AG09319 (cell line): ENCODE measurements at regions not wholly inside any gene's neighbourhood (a gene's known extent, or its start where the extent isn't known, plus 50 kb on each side); places are given as distances from the start of the nearest gene placed in this dataset.
"Not testable (repeated sequence)": the region's sequence is repeated elsewhere in the genome, so short reads cannot be mapped to it uniquely, and the experiment has no call there.

Source experiments
- DNase-seq: peaks from one replicate; pipeline ENCODE4 v3.0.0-alpha.2; 2010; ENCODE audit warnings: low read depth; ENCODE audit errors: extremely low read depth
- CTCF ChIP-seq: IDR thresholded peaks from 2 replicates; pipeline ENCODE4 v1.5.1; 2011; ENCODE audit warnings: low read depth, mild to moderate bottlenecking, inconsistent platforms, low read length, moderate library complexity

GRCh38 chr6:88442737-88443136 is 276.6 kb upstream of the CNR1 start:
- DNase-seq, result no peak
- TF ChIP-seq CTCF, result no peak

DNA sequence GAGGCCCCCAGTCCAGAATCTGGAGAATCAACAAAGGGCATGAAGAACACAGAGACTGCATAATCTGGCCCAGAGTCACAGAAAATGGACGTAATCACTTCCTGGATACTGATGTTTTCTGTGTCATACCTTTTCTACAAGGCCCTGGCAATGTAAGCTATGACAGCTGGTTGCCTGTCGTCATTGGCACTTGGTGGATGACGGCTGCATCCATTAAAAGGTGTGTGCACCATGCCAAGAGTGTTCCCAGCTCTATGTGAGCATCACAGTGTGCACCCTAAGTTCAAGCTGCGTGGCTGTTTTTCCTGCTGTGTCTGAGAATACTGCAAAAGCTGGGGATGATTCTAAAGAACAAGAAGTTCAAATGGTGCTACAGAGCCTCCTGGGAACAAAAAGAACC is 275.2 kb upstream of the CNR1 start:
- TF ChIP-seq CTCF, result no peak
- no peak for DNase-seq

DNA sequence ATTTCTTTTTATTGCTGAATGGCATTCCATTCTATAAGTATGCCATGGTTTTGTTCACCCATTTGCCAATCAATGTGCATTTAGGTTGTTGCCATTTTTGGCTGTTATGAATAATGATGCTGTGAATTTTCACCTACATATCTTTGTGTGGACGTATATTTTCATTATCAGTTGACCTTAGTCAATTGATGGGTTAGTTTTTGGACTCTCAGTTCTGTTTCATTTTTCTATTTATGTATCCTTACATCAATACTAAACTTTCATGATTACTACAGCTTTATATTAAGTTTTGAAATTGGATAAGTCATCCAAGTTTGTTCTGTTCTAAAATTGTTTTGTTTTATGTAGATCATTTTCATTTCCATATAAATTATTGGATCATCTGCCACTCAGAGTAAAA is 261.9 kb upstream of the CNR1 start:
- TF ChIP-seq CTCF, result no peak

GRCh38 chr6:88426005-88426404 is 259.9 kb upstream of the CNR1 start:
- no peak for DNase-seq
- no peak for TF ChIP-seq CTCF

More for the DNA sequence above, 261.9 kb upstream of the CNR1 start:
- DNase-seq, result no peak

DNA sequence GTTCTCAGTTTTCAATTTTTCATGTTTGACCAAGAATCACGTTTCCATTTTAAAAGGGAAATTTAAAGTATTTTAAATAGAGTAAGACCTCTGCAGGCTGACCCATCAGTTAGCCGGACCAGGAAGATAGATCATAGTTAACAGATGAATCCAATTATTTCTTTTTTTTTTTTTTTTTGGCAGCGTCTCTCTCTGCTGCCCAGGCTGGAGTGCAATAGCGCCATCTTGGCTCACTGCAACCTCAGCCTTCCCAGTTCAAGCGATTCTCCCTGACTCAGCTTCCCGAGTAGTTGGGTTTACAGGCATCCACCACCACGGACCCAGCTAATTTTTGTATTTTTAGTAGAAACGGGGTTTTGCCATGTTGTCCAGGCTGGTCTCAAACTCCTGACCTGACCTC is 256.7 kb upstream of the CNR1 start:
- no peak; the same call in 1 of the 2 replicates for TF ChIP-seq CTCF
- no peak for DNase-seq

DNA sequence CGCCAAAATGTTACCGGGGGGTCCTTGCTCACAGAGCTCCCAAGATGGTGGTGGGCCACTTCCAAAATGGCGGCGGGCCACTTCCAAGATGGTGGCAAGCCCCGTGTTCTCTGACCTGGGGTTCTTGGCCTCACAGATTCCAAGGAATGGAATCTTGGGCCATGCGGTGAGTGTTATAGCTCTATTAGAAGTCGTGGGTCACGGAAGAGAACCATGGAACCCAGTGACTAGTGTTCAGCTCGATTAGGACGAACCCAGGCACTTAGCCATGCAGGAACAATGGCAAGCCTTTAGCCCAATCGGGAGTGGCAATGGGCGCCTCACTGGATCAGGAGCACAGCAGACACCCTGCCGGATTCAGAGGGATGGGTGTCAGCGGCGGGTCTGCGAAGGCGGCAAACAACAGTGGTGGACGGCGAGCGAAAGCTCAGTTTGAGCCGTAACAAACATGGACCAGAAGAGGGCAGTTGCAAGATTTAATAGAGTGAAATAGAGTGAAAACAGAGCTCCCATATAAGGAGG is 254.9 kb upstream of the CNR1 start:
- not testable (repeated sequence) for DNase-seq

- DNase-seq, result not testable (repeated sequence)
These were observed 253.0 kb upstream of the CNR1 start for GRCh38 chr6:88418921-88419810.

- not testable (repeated sequence) for DNase-seq
These were observed 251.2 kb upstream of the CNR1 start for GRCh38 chr6:88417361-88417760.

DNA sequence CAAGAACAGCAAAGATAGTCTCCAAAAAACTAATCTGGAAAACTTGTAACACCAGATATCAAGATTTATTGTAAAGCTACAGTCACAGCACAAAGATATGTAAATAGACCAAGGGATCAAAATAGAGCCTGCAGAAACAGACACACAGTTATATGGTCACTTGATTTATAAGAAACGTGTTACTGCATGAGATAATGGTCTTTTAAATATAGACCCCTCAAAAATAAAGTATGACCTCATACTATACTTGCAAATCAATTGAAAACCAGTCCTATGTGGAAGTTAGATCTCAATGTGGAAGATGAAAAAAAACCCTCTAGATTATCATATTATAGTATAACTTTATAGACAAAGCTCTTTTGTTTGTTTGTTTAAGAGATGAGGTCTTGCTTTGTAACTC is 247.3 kb upstream of the CNR1 start:
- DNase-seq, result no peak
- no peak for TF ChIP-seq CTCF

GRCh38 chr6:88408355-88408754 is 242.2 kb upstream of the CNR1 start:
- DNase-seq, result not testable (repeated sequence)

- DNase-seq, result not testable (repeated sequence)
These were observed 240.5 kb upstream of the CNR1 start for GRCh38 chr6:88406674-88407073.
